ENCODE measurements at regions not wholly inside any gene's neighbourhood (a gene's known extent, or its start where the extent isn't known, plus 50 kb on each side); places are given as distances from the start of the nearest gene placed in this dataset.

DNA sequence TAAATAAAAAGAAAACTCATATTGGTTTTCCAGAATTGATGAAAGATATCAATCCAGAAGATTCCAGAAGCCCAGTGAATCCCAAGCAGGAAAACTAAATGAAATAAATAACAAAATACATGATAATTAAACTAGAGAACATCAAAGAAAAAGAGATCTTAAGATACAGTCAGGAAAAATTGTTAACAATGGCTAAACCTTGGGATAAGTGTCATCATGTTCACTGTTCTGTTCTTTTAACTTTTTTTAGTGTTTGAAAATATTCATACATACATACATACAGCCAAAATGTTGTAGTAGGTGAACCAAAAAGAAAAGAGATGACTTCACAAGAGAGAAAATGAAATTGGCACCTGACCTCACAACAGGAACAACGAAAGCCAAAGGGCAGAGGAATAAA lies 72.2 kb upstream of the MYCN start:
- TF ChIP-seq, protein P1, sequence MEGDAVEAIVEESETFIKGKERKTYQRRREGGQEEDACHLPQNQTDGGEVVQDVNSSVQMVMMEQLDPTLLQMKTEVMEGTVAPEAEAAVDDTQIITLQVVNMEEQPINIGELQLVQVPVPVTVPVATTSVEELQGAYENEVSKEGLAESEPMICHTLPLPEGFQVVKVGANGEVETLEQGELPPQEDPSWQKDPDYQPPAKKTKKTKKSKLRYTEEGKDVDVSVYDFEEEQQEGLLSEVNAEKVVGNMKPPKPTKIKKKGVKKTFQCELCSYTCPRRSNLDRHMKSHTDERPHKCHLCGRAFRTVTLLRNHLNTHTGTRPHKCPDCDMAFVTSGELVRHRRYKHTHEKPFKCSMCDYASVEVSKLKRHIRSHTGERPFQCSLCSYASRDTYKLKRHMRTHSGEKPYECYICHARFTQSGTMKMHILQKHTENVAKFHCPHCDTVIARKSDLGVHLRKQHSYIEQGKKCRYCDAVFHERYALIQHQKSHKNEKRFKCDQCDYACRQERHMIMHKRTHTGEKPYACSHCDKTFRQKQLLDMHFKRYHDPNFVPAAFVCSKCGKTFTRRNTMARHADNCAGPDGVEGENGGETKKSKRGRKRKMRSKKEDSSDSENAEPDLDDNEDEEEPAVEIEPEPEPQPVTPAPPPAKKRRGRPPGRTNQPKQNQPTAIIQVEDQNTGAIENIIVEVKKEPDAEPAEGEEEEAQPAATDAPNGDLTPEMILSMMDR (IDR thresholded peaks at IDR 0.05), result no peak
- TF ChIP-seq SIN3A (IDR thresholded peaks at IDR 0.05; ENCODE audit: borderline replicate concordance, insufficient read depth, low read depth, low read length) (no peak), POLR2AphosphoS5 (IDR thresholded peaks at IDR 0.05; ENCODE audit: low read depth, low read length) (no peak)
- TF ChIP-seq, protein P2, sequence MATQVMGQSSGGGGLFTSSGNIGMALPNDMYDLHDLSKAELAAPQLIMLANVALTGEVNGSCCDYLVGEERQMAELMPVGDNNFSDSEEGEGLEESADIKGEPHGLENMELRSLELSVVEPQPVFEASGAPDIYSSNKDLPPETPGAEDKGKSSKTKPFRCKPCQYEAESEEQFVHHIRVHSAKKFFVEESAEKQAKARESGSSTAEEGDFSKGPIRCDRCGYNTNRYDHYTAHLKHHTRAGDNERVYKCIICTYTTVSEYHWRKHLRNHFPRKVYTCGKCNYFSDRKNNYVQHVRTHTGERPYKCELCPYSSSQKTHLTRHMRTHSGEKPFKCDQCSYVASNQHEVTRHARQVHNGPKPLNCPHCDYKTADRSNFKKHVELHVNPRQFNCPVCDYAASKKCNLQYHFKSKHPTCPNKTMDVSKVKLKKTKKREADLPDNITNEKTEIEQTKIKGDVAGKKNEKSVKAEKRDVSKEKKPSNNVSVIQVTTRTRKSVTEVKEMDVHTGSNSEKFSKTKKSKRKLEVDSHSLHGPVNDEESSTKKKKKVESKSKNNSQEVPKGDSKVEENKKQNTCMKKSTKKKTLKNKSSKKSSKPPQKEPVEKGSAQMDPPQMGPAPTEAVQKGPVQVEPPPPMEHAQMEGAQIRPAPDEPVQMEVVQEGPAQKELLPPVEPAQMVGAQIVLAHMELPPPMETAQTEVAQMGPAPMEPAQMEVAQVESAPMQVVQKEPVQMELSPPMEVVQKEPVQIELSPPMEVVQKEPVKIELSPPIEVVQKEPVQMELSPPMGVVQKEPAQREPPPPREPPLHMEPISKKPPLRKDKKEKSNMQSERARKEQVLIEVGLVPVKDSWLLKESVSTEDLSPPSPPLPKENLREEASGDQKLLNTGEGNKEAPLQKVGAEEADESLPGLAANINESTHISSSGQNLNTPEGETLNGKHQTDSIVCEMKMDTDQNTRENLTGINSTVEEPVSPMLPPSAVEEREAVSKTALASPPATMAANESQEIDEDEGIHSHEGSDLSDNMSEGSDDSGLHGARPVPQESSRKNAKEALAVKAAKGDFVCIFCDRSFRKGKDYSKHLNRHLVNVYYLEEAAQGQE (IDR thresholded peaks at IDR 0.05; ENCODE audit: insufficient read depth in 1 of 2, low read depth in 2 of 2, low read length in 1 of 2), result no peak
